HG03045 (cell line): ENCODE measurements at regions not wholly inside any gene's neighbourhood (a gene's known extent, or its start where the extent isn't known, plus 50 kb on each side); places are given as distances from the start of the nearest gene placed in this dataset.

ENCODE experiments used
- ATAC-seq: cut with Tn5 transposase; IDR thresholded peaks from one replicate; pipeline ENCODE4 v1.9.1; 2021; ENCODE audit warnings: mild to moderate bottlenecking, moderate library complexity; ENCODE audit not compliant: unreplicated experiment

DNA sequence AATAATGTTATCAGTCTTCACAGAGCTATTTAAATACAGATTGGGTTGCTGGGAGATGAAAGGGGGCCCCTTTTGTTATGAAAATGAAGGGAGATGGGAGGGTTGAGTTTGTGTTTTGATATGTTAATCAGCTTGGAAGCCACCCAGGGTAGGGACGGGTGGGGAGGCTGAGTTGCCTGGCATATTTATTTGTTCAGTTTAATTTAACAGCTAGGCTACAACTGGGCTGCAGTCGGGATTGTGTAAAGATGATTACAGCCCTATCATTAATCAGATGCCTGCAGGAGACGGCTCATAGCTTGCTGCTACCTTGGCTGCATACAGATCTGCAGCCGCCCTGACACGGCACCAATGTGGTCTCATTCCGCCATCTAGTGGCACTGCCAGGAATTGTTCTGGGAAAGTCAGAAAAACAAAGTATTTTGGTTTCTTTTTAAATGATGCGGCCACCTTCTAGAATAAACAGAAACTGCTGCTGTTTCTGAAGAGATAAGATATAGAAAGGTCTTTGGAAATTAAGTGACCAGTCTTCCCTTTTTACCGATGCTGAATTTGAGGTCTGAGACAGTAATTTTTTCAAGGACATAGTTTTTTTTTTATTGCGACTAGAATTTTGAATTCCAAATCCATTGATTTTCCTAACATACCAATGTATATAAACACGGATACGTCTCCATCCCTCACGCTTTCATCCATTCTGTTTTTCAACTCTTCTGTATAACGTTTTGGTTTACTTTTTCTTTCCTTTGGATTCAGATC, 458.0 kb upstream of the ASIC2 start:
- ATAC-seq, result no peak

DNA sequence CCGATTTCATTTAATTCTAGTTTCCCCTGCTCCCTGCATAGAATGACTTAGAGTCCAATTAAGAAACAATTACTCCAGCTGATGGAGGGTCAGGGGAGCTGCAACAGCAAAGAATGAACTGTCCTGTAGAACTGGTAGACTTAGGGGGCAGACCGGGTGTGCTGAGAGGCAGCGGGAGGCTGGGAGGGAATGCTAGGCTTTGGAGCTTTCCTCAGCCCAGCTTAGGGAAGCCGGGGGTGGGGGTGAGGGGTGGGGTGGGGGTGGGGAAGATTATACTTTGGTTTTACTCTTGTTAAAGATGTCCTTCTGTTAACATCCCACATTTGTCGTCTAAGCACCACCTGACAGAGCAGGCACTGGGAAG, 458.6 kb upstream of the ASIC2 start:
- no peak for ATAC-seq

DNA sequence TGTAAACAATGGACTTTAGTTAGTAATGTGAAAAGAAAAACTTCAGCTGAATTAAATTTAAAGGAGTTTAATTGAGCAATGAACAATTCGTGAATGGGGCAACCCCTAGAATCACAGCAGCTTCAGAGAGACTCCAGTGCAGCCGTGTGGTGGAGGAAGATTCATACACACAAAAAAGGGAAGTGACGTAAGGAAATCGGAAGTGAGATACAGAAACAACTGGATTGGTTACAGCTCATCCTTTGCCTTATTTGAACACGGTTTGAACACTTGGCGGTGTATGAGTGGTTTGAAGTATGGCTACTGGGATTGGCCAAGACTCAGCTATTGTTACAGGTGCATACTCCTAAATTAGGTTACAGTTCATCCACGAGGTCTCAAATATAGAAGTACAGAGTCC, 460.4 kb upstream of the ASIC2 start:
- no peak for ATAC-seq

DNA sequence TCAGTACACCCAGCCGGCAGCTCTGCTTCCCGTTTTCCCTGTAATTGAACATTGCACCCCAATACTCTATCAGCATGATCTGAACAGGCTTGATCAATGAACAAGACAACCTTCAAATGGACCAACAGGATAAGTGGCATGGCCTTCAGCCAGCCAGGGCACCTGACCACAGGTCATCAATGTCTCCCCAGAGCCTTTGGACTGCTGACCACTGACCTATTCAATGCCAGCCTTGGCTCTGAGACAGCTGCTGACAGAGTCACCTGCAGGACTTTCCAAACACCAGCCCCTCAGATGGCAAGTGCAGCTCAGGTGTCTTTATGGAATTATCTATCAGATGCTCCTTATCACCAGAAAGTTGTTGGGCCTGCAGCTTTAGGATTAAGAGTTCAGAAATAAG, 462.9 kb upstream of the ASIC2 start:
- ATAC-seq, result no peak

DNA sequence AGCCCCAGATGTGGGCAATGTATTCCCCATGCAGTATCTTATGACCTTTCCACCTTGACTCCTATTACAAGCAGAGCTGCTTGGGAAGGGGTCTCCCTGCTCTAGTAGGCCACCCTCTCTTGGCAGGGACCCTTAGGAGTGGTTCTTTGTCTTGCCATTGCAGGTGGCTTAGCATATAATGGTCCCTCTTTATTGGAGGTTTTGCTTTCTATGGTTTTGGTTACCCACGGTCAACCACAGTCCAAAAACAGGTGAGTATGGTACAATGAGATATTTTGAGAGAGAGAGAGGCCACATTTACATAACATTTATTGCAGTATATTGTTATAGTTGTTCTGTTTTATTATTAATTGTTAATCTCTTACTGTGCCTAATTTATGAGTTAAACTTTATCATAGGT, 472.8 kb upstream of the ASIC2 start:
- no peak for ATAC-seq

DNA sequence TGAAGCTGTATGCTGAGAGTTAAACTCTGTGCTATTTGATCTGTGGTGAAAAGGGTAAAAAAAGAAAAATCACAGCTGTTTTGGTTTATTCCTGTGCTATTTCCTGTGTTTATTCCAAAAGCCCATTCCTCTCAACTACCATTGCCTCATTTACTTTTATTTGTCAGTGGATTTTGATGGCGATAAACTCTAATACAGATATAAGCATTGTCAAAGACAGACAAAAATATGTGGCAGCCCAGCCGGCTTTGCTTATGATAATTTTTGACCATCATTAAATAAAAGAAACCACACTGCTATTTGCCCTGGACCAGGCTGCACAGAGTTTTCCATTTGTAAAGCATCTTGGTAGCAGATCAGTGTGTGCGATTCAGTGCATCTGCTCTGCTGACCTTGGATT, 473.6 kb upstream of the ASIC2 start:
- ATAC-seq, result no peak

DNA sequence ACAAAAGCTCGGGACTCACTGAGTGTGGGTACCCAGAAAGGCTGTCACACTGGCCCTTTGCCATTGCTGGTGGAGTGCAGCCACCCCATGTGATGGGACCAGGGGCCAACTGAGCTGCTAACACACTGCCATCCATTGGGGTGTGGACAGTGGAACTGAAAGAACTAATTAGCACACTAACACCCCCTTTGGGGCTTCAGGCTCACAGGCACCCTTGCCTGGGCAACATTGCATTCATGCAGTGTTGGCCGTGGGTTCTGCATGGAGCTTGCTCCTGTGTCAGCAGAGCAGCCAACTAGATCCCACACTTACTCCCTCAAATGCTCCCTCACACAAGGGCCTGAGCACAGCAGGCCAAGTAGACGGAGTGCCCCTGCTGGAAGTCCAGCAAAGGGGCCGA, 476.0 kb upstream of the ASIC2 start:
- no peak for ATAC-seq

DNA sequence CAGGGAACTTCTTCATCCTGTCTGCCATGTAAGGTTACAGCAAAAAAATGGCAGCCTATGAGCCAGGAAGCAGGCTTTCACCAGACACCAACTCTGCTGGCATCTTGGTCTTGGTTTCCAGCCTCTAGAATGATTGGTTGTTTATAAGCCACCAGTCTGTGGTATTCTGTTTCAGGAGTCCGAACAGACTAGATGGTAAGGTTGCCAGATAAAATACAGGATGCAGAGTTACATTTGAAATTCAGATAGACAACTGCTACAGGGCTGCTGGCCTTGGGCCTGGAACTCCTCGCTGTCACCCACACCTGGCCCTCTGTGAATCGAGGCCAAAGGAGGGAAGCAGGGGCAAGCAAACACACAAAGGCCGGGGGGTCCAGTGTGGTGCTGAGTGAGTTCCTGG, 478.8 kb upstream of the CCL2 start:
- no peak for ATAC-seq

DNA sequence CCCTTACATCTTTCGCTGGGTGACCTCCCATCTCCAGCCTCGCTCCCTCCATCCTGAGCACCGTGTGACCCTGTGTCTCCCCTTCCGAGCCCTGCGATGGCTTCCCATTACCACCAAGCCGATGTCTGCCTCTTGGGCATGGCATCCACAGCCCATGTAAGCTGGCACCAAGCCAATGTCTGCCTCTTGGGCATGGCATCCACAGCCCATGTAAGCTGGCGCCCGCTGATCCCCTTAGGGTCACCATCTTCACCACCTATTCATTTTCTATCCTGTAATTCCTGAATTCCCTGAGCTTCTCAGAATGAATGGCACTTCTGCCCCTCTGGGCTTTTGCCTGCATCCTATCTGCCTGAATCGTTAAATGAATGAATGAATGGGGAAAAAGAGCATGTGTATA, 478.2 kb upstream of the CCL2 start:
- no peak for ATAC-seq

DNA sequence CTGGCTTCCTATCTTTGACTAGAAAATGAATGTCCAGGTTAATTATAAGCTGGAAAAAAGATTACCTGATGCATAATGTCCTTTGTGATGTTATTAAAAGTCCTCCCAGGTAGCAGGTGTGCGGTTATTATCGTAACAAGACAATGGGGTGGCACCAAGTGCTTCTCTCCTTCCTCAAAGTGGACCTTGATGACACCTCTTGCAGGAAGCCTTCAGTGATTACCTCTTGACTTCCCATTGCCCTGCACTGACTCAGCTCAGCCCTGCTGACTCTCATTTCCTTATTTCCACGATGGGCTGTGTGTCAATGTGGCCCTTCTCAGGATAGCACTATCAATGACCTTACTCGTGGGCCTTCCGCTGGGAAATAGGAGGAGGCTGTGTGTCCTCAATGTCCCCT, 477.4 kb upstream of the CCL2 start:
- ATAC-seq, result no peak

DNA sequence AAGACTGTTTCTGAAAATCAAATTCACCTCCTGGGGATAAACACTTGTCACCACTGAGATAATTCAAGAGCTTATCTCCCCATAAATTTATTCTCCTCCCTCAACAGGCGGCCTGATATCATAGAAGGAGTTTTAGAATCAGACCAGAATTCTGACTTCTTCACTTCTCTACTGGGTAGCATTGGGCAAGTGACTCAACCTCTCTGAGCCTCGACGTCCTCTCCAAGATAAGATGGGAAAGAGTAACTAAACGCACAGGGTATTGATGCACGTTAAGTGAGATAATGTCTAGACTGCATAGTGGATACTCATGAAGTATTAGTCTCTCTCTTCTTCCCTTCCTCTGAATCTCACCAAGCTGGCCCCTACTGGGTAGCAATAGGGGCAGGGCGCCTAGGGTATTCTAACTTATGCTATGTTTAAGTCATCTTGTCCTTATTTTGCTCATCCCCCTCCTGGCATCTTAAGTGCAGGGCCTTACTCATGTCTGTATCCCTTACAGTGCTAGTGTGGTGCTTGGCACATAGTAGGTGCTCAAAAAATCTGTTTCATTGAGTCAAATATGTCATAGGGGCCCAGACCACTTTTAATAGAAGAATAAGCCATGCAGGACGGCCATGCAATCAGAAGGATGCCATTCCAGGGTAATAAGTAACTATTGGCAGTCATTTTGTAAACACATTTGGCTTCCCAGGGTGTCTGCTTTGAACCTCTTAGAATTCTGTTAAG, 476.4 kb upstream of the CCL2 start:
- ATAC-seq, result no peak

DNA sequence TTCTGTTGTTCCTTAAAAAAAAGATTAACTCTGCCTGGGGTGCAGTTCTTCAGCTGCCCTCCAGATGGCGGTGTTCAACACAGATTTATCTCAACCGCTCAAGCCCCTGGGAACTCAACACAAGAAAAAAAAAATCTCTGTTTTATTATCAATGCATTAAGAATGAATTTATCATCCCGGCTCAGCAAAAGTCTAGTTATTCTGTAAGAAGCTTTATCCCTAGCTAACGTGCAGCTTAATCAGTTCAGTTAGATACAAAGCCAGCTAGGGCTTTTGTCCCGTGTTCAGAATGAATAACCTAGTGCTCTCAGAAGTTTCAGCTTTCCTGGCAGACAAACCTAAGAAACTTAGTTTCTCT, 475.9 kb upstream of the CCL2 start:
- ATAC-seq, result no peak

DNA sequence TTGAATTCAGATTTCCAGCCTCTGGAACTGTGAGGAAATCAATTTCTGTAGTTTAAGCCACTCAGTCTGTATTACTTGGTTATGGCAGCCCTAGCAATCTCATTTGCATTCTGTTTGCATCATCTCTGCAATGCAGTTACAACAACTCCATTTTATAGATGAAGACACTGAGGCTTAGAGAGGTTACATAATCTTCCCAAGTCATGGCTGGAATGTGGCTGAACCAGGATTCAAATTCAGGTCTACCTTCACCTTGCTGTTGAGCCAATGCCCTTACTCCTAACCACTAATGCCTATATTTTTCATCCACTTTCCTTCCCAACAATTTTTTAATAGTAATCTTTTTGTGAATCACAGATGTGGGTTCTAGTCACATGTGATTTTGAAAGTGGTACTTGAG, 469.8 kb upstream of the CCL2 start:
- ATAC-seq, result no peak

DNA sequence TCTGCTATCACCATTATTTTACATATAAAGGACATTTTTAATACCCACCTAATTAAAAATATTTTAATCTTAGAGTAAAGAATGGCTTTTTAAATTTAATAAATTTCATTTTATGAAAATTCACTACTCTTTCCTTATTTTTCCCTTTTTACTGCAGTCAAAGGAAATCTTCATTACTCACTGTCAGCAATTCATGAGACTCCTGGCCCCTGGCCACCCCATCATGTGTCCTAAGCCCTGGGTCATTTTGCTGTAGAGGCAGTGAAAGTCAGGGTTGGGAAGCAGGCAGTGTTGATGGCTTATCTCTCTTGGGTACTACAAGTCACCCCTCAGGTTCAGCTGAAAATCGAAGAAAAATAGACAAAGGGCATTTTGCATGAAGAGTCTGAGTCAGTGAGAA, 468.6 kb upstream of the CCL2 start:
- no peak for ATAC-seq

DNA sequence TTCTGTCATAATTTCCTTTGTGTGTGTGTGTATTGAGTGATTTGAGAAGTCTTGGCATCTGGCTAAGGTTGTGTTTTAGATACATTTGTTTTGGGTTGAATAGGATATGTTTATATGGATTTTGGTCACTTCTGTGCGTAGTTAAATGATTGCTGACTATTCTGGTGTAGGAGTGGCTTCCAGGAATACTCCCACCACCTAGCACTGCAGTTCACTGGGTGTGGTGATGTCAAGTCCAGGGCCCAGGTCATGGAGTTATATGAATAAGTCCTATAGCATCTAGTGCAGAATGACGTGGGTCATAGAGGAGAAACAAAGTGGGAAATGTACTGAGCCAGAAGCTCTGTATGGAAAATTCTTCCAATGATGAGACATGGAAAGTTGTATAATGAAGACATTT, 465.4 kb upstream of the CCL2 start:
- ATAC-seq, result no peak

DNA sequence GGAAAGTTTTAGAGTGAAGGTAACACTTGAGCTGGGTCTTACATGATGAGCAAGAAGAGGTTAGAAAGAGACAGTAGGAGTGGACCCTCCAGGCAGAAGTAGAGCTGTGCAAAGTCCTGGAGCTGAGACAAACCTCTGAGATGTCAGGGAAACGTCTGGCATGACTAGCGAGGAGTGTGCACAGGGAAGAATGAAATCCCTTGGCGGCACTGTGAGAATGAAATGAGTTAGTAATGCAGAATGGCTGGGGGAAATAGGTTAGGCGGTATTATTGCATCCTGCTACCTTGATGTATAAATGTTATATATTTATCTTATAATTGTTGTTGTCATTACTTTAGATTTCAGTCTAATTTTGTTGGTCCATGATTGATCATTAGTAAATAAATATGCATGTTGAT, 457.9 kb upstream of the CCL2 start:
- no peak for ATAC-seq

DNA sequence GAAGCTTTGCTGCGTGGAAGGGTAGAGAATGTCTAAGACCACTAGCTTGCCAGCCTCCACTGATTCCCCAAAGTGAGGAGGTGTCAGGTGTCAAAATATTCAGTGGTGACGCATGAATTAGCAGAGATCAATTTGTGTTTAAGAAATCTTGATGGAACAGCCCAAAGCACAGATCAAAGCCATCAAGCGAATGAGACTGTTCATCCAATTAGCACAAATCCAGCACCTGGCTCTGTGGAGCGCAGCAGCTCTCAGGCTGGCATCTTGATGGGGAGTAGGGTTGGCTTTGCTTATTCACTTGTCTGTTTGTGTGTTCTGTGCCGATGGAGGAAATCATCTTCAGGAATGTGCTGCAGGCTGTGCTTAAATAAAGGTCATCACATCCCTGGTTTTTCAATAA, 456.8 kb upstream of the CCL2 start:
- no peak for ATAC-seq

DNA sequence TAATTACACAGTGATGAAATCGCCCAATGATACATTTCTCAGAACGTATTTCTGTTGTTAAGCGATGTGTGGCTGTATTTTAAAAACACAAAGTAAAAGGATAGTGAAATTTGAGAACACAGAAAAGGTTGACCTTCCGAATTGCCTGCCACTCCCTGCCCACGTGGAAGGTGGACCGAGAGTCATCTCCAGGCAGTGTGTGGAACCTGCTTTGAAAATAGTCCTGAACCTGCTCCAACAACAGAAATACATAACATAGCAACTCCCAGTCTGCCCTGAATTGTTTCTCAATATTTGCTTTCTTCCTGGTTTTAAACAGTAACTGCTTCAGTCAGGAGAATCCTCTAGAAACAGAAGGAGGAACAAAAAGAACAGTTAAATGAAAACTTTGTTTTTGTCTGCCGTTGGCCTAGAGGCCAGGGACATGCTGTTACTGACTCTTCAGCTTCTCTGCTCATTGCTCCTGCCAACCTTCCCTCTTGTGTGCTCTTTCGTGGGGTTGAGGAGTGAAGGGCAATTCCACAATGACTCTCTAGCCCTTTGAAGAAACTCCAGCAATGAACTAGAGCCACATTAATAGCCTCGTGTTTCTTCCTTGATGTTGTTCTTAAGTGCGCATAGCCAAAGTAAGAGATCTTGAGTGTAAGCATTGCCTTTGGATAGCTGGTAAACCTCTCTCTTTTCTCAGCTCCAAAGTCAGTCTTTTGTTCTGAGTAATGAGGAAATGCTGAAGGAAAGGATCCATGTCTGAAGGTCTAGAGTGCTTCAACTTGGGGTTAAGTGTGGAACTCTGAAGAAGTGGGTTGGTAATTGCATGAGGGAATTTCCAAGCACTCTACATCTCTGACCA, 452.5 kb upstream of the CCL2 start:
- no peak for ATAC-seq

DNA sequence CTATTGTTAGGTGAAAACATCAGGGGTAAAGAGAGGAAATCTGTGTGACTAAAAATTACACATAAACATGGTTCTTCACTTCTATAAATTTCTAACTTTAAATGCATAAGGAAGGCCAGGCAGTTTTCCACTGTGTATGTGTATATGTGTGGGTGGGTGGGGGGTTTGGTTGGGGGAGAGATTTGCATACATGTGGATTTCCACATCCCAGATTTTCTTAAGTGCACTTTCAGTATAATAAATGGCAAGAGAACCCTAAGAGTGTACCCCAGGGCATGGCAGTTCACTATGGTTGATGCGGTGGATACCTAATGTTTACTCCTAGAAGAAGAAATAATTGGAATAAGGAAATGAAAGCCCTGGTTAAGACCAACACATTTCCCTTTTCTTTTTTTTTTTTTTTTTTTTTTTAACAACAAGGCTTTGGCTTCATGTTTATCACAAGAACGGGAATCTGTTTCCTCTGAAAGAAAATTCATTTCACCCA, 451.8 kb upstream of the CCL2 start:
- ATAC-seq, result no peak

DNA sequence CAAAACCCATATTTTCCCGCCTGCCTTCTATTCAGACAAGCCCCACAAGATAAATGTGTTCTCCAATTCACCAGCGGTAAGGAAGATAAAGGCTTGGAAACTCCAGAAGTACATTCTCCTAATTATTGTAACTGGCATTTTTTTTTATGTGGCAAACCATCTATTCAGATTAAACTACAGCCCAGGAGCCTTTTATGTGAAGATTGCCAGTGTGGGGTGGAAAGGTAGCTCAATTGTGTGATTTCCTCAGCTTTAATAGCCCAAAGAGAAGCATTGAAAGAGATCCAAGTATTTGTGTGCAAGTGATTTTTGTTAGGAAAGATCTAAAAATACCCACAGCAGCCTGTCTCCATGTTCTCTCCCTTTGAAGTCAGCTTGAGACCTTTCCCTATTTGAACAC, 451.4 kb upstream of the CCL2 start:
- no peak for ATAC-seq

DNA sequence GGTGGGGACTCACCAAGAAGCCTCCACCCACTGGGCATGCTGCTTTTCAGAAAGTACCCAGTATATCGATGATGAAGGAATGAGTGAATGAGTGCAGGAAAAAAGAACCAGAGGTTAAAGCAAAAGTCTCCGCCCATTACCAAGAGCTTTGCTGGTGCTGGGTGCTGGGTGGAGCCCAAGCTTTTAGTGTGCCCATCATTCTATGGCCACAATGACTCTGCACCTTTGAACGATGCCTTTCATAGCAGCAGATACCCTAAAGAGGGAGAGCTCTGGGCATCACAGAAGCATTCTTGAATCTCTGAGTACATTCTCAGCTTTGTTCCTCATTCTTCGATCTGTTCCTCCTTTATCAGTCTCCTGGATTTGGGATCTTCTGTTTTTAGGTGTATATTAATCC, 450.7 kb upstream of the CCL2 start:
- ATAC-seq, result no peak

DNA sequence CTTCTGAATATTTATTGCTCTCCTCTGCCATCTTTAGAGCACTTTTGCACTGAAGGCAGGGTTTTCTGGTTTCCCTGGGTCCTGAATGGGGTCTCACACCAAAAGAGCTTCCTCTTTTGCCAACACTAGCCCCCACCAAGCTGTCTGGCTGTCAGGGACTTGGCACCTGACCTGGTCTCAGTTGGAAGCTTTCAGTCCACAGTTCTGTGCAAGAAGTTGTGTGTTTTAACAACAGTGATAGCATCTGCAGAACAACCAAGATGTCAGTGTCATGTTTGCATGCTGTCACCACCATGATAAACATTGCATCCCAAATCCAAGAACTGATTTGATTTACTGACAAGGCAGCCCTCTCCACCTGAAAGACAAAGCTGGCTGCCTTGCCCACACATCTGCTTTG, 448.5 kb upstream of the CCL2 start:
- ATAC-seq, result no peak
